RWPE2 (cell line): ENCODE measurements at regions not wholly inside any gene's neighbourhood (a gene's known extent, or its start where the extent isn't known, plus 50 kb on each side); places are given as distances from the start of the nearest gene placed in this dataset.

ENCODE experiments used
- ATAC-seq: fragments of 200-7000 bp; cut with Tn5 transposase; 3 replicates; pipeline ENCODE4 v1.9.1; 2021; ENCODE audit warnings: low read depth
- DNase-seq: peaks from one replicate; pipeline ENCODE4 v3.0.0-alpha.2; 2020; ENCODE audit warnings: low spot score
- H3K27ac ChIP-seq: fragments of 450-650 bp; 2 replicates; pipeline ENCODE4 v1.5.1; 2017; ENCODE audit warnings: mild to moderate bottlenecking; ENCODE audit not compliant: poor library complexity, severe bottlenecking
- H3K27me3 ChIP-seq: fragments of 250-450 bp; sonication (Bioruptor Pico); 2 replicates; pipeline ENCODE4 v1.5.1; 2021; ENCODE audit warnings: mild to moderate bottlenecking, moderate library complexity; ENCODE audit not compliant: insufficient read depth, poor library complexity, severe bottlenecking
- H3K36me3 ChIP-seq: fragments of 250-450 bp; sonication (Bioruptor Pico); 2 replicates; pipeline ENCODE4 v1.5.1; 2020; ENCODE audit warnings: low read depth, mild to moderate bottlenecking, moderate library complexity
- H3K4me1 ChIP-seq: fragments of 250-450 bp; sonication (Bioruptor Pico); 2 replicates; pipeline ENCODE4 v1.5.1; 2021; ENCODE audit warnings: mild to moderate bottlenecking, moderate library complexity; ENCODE audit not compliant: insufficient read depth, poor library complexity, severe bottlenecking
- H3K4me3 ChIP-seq: fragments of 250-450 bp; sonication (Bioruptor Pico); 2 replicates; pipeline ENCODE4 v1.5.1; 2021; ENCODE audit warnings: mild to moderate bottlenecking, moderate library complexity; ENCODE audit not compliant: severe bottlenecking
- H3K9me3 ChIP-seq: fragments of 250-450 bp; sonication (Bioruptor Pico); 2 replicates; pipeline ENCODE4 v1.5.1; 2021; ENCODE audit warnings: mild to moderate bottlenecking, moderate library complexity; ENCODE audit not compliant: severe bottlenecking
- TF ChIP-seq, protein P1 (sequence below): fragments of 450-650 bp; IDR thresholded peaks from one replicate; pipeline ENCODE4 v1.5.1; 2017; ENCODE audit warnings: mild to moderate bottlenecking, moderate library complexity; ENCODE audit not compliant: poor library complexity, severe bottlenecking

DNA sequence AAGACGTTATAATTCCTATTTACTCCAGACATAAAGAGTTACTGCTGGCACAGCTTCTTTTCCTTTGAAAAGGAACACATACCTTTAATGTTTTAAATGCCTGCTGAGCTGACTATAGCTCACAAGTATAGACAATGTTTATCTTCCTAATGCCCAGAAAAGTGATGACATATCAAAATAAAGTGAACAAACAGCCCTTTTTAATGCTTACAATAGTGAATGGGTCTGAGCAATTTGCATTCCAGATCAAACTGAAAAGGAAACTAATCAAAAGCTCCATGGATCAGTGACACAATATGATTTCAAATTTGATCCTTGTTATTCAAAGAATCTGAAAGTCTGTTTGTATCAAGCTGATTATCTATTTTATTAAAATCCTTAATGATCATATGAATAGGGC is 233.6 kb upstream of the SEMA3E start:
- Histone ChIP-seq H3K4me1 (no peaks in the 10 kb centered on the region), H3K9me3 (peaks cover 3% of the 10 kb centered on the region), H3K27ac (no peak overlapping the region), H3K4me3 (no peak overlapping the region), H3K27me3 (no peaks in the 10 kb centered on the region), H3K36me3 (no peaks in the 10 kb centered on the region)
- TF ChIP-seq, protein P1, sequence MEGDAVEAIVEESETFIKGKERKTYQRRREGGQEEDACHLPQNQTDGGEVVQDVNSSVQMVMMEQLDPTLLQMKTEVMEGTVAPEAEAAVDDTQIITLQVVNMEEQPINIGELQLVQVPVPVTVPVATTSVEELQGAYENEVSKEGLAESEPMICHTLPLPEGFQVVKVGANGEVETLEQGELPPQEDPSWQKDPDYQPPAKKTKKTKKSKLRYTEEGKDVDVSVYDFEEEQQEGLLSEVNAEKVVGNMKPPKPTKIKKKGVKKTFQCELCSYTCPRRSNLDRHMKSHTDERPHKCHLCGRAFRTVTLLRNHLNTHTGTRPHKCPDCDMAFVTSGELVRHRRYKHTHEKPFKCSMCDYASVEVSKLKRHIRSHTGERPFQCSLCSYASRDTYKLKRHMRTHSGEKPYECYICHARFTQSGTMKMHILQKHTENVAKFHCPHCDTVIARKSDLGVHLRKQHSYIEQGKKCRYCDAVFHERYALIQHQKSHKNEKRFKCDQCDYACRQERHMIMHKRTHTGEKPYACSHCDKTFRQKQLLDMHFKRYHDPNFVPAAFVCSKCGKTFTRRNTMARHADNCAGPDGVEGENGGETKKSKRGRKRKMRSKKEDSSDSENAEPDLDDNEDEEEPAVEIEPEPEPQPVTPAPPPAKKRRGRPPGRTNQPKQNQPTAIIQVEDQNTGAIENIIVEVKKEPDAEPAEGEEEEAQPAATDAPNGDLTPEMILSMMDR = no peak
- peak; percentile 21; the same call in 1 of the 3 replicates for ATAC-seq
- DNase-seq = no peak

DNA sequence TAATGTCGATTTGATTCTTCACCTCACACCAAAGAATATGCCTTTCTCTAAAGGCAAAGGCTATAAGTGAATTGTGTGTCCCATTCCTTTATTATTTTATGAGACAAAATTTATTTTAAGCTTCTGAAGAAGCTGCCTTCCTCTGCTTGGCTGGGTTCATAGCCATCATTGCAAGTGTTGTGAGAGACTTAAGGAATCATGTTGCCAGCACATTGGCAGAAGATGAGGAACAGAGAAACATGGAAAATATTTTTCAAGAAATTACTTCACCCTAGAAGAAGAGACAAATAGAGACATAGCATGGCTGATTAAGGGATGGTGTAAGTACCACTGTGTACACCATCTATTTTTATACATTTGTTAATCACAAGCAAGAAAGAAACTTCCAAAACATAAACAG is 230.1 kb upstream of the SEMA3E start:
- Histone ChIP-seq H3K36me3 (no peaks in the 10 kb centered on the region), H3K4me1 (peaks cover 4% of the 10 kb centered on the region), H3K9me3 (peaks cover 3% of the 10 kb centered on the region), H3K27me3 (no peaks in the 10 kb centered on the region), H3K4me3 (no peak overlapping the region), H3K27ac (no peak overlapping the region)
- ATAC-seq (no peak), DNase-seq (no peak)
- TF ChIP-seq, protein P1 = no peak

DNA sequence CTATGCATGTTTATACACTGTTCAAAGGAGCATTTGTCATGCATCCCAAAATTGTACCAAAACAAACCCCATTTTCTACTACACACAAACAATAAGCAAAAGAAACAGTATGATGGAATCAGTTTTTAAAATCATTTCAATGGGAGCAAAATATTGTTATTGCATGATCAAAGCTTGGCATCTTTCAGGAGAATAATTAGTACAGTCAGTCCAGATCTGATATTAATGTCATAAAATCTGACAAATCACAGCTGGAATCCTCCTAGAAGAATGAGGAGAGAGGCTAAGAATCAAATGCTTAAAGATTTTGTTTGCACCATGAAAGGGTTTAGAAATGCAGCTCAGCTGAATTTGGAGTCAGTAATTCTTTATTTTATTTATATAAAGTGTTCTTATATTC is 229.7 kb upstream of the SEMA3E start:
- Histone ChIP-seq H3K36me3 (no peaks in the 10 kb centered on the region), H3K27me3 (no peaks in the 10 kb centered on the region), H3K4me3 (no peak overlapping the region), H3K9me3 (peaks cover 3% of the 10 kb centered on the region), H3K27ac (no peak overlapping the region), H3K4me1 (peaks cover 4% of the 10 kb centered on the region)
- ATAC-seq = no peak
- TF ChIP-seq, protein P1 = no peak
- DNase-seq = no peak

DNA sequence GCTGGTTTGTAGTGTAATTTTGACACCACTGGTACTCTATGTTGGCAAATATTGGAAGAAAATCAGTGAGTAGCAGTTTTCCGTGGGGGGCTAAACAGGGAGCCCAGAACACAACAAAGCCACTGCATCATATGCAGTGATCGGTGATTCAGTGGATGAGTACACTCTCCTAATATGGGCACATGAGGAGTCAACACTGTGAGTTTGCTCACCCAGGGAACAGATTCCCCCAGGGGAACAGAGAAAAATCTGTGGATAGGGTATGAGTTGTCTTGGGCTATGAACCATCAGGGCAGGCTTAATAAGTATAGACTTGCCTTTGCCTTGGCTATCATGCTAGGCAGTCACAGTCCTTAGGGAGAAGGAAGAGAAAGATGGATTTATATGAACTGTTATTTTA is 227.7 kb upstream of the SEMA3E start:
- H3K27me3 ChIP-seq = no peaks in the 10 kb centered on the region
- H3K4me3 ChIP-seq = no peak overlapping the region
- no peak overlapping the region for H3K27ac ChIP-seq
- ATAC-seq (peak; percentile 95), DNase-seq (no peak)
- H3K9me3 ChIP-seq = no peaks in the 10 kb centered on the region
- no peaks in the 10 kb centered on the region for H3K36me3 ChIP-seq
- peaks cover 4% of the 10 kb centered on the region for H3K4me1 ChIP-seq
- TF ChIP-seq, protein P1 = no peak

DNA sequence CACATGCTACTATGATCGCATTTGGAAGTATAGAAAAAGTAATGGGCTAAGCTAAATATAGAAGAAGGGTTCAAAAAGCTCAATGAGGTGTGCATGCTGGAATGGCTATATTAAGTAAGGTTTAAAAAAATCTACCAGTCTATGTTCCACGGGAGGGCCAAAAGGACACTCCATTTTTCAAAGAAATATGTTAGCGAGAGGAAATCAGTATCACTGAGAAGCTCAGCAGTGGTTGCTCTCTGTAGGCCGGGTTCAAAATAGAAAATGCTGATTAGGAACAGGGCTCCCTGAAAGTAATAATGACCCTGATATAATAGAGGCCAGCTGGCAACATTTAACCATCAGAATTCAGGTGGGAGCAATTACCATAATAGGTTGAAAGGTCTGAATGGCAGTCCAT is 224.5 kb upstream of the SEMA3E start:
- no peak for DNase-seq
- no peak overlapping the region for H3K27ac ChIP-seq
- no peaks in the 10 kb centered on the region for H3K27me3 ChIP-seq
- no peak overlapping the region for H3K4me3 ChIP-seq
- ATAC-seq = no peak
- TF ChIP-seq, protein P1 = no peak
- H3K9me3 ChIP-seq = no peaks in the 10 kb centered on the region
- peaks cover 4% of the 10 kb centered on the region for H3K4me1 ChIP-seq
- H3K36me3 ChIP-seq = no peaks in the 10 kb centered on the region
